ENCODE measurements at regions not wholly inside any gene's neighbourhood (a gene's known extent, or its start where the extent isn't known, plus 50 kb on each side); places are given as distances from the start of the nearest gene placed in this dataset.
"Not testable (repeated sequence)": the region's sequence is repeated elsewhere in the genome, so short reads cannot be mapped to it uniquely, and the experiment has no call there.

GRCh38 chr4:49154308-49155103 is 168.4 kb downstream of the CWH43 start:
- DNase-seq (ENCODE audit: low read depth), result not testable (repeated sequence)

DNA sequence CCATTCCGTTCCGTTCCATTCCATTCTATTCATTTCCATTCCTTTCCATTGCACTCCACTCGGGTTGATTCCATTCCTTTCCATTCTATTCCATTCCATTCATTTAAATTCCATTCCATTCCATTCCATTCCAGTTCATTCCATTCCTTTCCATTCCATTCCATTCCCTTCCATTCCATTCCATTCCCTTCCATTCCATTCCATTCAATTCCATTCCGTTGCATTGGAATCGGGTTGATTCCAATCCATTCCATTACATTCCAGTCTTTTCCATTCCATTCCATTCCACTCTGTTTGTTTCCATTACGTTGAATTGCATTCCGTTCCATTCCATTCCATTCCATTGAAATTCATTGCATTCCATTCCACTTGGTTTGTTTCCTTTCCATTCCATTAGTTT is 169.2 kb downstream of the CWH43 start:
- DNase-seq (ENCODE audit: low read depth), result not testable (repeated sequence)

DNA sequence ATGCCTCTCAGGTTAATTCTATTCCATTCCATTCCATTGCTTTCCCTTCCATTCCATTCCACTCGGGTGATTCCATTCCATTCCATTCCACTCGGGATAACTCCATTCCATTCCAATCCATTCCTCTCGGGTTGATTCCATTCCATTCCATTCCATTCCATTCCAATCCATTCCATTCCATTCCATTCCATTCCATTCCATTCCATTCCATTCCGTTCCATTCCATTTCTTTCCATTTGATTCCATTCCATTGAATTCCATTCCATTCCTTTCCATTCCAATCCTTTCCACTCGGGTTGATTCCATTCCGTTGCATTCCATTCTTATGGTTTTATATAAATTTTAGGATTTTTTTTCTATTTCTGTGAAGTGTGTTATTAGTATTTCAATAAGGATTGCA is 170.2 kb downstream of the CWH43 start:
- not testable (repeated sequence) for DNase-seq (ENCODE audit: low read depth)

DNA sequence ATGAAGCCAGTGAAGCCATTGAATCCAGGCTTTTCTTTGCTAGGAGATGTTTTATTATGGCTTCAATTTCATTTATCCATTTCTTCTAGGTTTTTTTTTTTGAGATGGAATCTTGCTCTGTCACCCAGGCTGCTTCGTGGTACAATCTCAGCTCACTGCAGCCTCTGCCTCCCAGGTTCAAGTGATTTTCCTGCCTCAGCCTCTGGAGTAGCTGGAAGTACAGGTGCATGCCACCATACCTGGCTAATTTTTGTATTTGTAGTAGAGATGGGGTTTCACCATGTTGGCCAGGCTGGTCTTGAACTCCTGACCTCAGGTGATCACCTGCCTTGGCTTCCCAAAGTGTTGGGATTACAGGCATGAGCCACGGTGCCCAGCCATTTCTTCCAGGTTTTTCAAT is 171.6 kb downstream of the CWH43 start:
- not testable (repeated sequence) for DNase-seq (ENCODE audit: low read depth)

DNA sequence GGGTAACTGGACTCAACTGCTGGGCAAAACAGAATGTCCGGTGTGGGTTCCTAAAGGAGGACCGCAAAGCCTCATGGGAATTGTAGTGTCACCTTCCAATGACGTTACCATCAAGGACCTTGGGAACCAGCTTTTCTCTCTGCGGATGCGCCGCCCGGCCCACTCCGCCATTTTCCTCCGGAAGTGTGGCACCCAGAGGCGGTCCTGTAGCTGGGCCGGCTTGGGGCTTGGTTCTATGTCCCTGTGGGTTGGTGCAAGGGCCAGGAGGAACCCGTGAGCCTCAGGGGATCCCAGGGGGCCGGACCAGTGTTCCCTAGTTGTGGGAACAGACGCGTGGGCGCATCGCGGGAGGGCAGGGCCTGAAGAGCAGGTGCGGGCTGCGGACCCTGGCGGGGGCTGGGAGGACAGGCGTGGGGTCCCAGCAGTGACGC is 175.1 kb downstream of the CWH43 start:
- not testable (repeated sequence) for DNase-seq (ENCODE audit: low read depth)

DNA sequence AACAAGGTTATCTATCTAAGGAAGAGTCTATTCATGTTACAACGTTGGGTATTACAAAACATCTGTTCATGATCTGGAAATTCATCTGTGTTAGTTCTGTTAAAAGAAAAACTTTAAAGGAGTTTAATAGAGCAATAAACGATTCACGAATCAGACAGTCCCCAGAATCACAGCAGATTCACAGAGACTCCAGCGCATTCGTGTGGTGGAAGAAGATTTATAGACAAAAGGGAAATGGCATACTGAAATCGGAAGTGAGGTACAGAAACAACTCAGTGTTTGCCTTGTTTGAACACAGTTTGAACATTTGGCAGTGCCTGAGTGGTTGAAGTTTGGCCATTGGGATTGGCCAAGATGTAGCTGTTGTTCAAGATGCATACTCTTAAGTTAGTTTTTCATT is 178.8 kb downstream of the CWH43 start:
- not testable (repeated sequence) for DNase-seq (ENCODE audit: low read depth)

GRCh38 chr4:49177847-49178246 is 191.8 kb downstream of the CWH43 start:
- not testable (repeated sequence) for DNase-seq (ENCODE audit: low read depth)

DNA sequence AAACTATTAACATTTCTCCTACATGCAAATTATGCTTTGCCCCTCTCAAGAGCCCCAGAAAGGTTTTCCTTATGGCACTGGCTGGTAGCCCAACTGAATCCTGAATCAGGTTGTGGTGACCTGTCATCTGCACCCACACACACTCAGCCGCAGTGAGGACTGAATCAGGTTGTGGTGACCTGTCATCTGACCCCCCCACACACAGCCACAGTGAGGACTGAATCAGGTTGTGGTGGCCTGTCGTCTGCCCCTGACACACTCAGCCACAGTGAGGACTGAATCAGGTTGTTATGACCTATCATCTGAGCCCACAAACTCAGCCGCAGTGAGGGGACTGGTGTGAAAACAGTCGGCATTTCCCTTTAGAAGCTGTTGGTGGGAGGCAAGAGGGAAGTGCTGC is 195.0 kb downstream of the CWH43 start:
- not testable (repeated sequence) for DNase-seq (ENCODE audit: low read depth)

DNA sequence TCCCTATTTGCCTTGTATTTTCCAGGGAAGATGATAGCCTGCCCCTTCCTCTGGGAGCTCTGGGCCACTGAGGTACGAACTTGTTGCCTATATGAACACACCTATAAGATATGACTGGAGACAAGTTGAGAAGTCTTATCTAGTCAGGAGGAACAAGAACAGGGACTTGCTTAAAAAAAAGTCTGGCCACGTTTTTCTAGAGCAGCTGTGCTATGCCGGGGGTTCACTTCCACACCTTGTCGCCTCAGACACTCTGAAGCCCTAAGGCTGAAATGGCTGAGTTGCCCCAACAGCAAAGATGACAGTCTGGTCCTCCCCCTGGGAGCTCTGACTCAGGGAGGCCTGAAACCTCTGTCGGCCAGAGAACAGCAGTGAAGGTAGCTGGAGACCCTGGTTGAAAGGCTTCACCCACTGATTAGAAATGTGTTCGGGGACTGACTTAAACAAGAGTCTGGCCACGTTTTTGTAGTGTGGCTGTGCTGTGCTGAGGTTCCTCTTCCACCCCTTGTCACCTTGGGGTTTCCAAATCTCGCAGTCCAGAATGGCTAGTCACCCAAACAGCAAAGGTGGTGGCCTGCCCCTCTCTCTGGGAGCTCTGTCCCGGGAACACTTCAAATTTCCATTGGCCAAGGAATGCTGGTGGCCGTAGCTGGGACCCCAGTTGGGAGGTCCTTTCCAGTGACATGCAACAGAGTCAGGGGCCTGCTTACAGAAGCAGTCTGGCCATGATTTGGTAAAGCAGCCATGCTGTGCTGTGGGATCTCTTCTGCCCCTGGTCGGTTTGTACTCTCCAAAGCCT is 225.5 kb downstream of the CWH43 start:
- not testable (repeated sequence) for DNase-seq (ENCODE audit: low read depth)

- not testable (repeated sequence) for DNase-seq (ENCODE audit: low read depth)
Observed at GRCh38 chr4:49213250-49213649, 227.2 kb downstream of the CWH43 start.

DNA sequence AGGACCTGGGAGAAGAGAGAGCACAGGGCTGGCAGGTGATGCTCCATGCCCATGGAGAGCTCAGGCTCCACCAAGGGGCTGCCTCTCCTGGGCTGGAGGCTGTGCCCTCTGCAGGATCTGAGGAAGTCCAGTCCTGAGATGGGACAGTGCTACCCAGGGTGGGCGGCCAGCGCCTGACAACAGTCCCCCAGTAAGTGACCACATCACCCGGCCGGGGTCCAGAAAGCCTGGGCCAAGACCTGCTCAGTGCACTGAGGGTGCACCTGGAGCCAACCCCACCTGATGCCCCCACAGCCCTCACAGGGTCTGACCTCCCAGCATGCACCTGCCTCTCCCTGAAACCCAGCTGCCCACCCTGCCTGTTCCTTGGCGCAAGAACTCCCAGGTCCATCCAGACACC is 227.7 kb downstream of the CWH43 start:
- DNase-seq (ENCODE audit: low read depth), result not testable (repeated sequence)

- not testable (repeated sequence) for DNase-seq (ENCODE audit: low read depth)
Observed at GRCh38 chr4:49214453-49215081, 228.5 kb downstream of the CWH43 start.

- DNase-seq (ENCODE audit: low read depth), result not testable (repeated sequence)
Observed at GRCh38 chr4:49215082-49215479, 229.0 kb downstream of the CWH43 start.

- DNase-seq (ENCODE audit: low read depth), result not testable (repeated sequence)
Observed at GRCh38 chr4:49216606-49217005, 230.5 kb downstream of the CWH43 start.

DNA sequence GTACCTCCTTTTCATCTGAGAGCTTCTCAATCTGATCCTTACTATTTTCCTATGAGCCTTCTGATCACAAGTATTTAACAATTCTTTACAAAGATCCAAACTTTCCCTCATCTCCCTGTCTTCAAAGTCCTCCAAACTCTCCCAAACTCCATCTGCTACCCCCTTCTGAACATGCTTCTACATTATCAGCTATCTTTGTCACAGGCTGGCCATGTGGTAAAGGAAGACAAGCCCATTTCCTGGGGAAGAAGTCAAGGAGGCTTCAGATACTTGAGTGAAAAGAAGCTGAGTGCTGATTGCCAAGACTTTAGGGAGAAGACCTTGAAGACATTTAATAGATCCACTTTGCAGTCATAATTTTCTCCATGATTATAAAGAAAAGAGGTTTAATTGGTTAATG is 231.4 kb downstream of the CWH43 start:
- no peak for DNase-seq (ENCODE audit: low read depth)

DNA sequence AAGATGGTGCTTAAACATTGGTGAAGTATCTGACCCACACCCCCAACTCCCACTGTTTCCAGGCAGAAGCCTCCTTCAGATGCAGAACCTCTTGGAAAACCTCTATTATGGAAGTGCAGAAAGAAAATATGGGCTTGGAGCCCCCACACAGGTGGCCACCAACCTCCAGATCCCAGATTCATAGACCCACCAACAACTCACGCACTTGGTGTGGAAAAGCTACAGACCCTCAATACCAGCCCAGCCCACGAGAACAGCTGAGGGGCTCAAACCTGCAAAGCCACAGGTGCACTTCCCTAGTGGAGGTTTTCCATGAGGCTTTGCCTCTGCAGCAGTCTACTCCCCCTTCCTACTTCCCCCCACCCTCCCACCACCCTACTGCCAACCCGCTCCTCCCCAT is 232.0 kb downstream of the CWH43 start:
- DNase-seq (ENCODE audit: low read depth), result not testable (repeated sequence)

- DNase-seq (ENCODE audit: low read depth), result not testable (repeated sequence)
Observed at GRCh38 chr4:49218931-49219330, 232.9 kb downstream of the CWH43 start.

DNA sequence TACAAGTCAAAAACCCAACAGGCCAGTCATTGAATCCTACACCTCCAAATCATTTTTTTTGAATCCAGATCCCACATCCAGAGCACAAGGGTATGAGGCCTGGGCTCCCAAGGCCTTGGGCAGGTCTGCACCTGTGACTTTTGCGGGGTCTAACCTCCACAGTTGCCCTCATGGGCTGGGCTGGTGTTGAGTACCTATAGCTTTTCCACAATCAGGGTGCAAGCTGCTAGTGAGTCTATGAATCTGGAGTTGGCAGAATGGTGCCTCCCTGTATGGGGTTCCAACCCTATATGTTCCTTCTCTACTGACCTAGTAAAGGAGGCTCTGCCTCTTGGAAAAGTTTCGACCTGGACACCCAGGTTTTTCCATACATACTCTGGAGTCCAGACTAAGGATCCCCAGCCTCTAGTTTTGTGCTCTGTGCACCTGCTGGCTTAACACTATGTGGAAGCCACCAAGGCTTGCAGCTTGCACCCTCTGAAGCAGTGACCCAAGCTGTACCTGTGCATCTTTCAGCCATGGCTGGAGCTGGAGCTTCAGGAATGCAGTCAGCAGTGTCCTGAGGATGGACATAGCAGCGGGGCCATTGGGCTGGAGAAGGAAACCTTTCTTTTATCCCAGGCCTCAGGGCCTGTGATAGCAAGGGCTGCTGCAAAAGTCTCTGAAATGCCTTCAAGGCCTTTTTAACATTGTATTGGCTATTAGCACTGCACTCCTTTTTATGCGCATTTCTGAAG is 233.6 kb downstream of the CWH43 start:
- DNase-seq (ENCODE audit: low read depth), result not testable (repeated sequence)

DNA sequence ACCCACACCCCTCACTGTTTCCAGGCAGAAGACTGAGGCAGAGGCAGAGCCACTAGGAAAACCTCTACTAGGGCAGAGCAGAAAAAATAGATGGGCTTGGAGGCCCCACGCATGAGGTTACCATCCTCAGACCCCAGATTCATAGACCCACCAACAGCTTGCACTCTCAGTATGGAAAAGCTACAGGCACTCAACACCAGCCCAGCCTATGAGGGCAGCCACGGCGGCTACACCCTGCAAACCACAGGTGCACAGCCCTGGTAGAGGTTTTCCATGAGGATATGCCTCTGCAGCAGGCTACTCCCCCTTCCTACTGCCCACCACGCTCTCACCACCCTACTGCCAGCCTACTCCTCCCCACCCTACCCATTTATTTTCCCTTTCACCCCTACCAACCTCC is 235.1 kb downstream of the CWH43 start:
- no peak for DNase-seq (ENCODE audit: low read depth)

DNA sequence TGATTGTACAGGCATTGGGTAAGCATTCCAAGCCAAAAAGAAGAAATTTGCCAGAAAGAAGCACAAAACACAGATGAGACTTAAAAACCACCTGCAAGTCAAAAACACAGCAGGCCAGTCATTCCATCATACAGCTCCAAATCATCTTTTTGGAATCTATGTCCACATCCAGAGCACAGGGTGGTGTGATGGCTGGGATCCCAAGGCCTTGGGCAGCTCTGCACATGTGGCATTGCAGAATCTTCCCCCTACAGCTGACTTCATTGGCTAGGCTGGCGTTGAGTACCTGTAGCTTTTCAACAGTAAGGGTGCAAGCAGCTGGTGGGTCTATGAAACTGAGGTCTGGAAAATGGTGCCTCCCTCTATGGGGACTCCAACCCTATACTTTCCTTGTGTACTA is 236.7 kb downstream of the CWH43 start:
- DNase-seq (ENCODE audit: low read depth), result not testable (repeated sequence)

- not testable (repeated sequence) for DNase-seq (ENCODE audit: low read depth)
Observed at GRCh38 chr4:49226216-49226866, 240.3 kb downstream of the CWH43 start.

Data from activated gamma-delta T cell treated with anti-CD3 and anti-CD28 coated beads, Interleukin-2, amount 50 U/mL, for 16 hours (primary cell).